IMR-90 (cell line): ENCODE measurements at regions not wholly inside any gene's neighbourhood (a gene's known extent, or its start where the extent isn't known, plus 50 kb on each side); places are given as distances from the start of the nearest gene placed in this dataset.

Source experiments
- ATAC-seq: fragments of 200-7000 bp; cut with Tn5 transposase; 2 replicates; pipeline ENCODE4 v1.9.1; 2020; ENCODE audit warnings: low read depth, mild to moderate bottlenecking, moderate library complexity
- BruUV-seq: library from RNA; stranded (reverse); fragments of 400-500 nt; replicated peaks from 2 replicates; lab custom pipeline; 2021; lab: Mats Ljungman, UMichigan
- CTCF ChIA-PET: fragments of 300-600 bp; formaldehyde crosslinking; extraction: SDS; loops from one replicate; lab custom pipeline; 2021; ENCODE audit warnings: antibody characterized with exemption; lab: Yijun Ruan, JAX
- POLR2A ChIA-PET: fragments of 300-600 bp; sonication (Branson Sonifier 250); formaldehyde crosslinking; loops from one replicate; lab custom pipeline; 2022; ENCODE audit warnings: antibody characterized with exemption; ENCODE audit not compliant: unreplicated experiment; lab: Charles Lee
- DNase-seq: peaks from one replicate; pipeline ENCODE4 v3.0.0; 2013
- H2AFZ ChIP-seq: replicated peaks from 2 replicates; pipeline ENCODE3; 2013; ENCODE audit warnings: low read length, mild to moderate bottlenecking; ENCODE audit not compliant: poor library complexity
- H2AK5ac ChIP-seq: 2 replicates; pipeline ENCODE4 v1.6.1; 2013; ENCODE audit warnings: low read depth, low read length, inconsistent platforms
- H2AK9ac ChIP-seq: replicated peaks from 2 replicates; pipeline ENCODE3; 2013; ENCODE audit warnings: mild to moderate bottlenecking, low read depth, low read length, moderate library complexity; ENCODE audit not compliant: poor library complexity
- H2BK120ac ChIP-seq: 2 replicates; pipeline ENCODE4 v1.6.1; 2013; ENCODE audit warnings: low read depth, low read length, inconsistent platforms
- H2BK15ac ChIP-seq: 3 replicates; pipeline ENCODE4 v1.6.1; 2013; ENCODE audit warnings: low read depth, low read length, inconsistent platforms
- H2BK20ac ChIP-seq: 2 replicates; pipeline ENCODE4 v1.6.1; 2013; ENCODE audit warnings: low read depth, mild to moderate bottlenecking, inconsistent platforms, low read length, moderate library complexity
- H2BK5ac ChIP-seq: 2 replicates; pipeline ENCODE4 v1.6.1; 2013; ENCODE audit warnings: mild to moderate bottlenecking, low read depth, low read length, inconsistent platforms; ENCODE audit not compliant: poor library complexity, severe bottlenecking
- H3K14ac ChIP-seq: replicated peaks from 2 replicates; pipeline ENCODE4 v1.6.1; 2013; ENCODE audit warnings: low read depth, low read length, inconsistent platforms
- H3K18ac ChIP-seq: 2 replicates; pipeline ENCODE4 v1.6.1; 2013; ENCODE audit warnings: low read depth, low read length, control low read depth
- H3K23ac ChIP-seq: 2 replicates; pipeline ENCODE4 v1.6.1; 2013; ENCODE audit warnings: low read depth, low read length, inconsistent platforms
- H3K27ac ChIP-seq: 2 replicates; pipeline ENCODE4 v1.5.1; 2013; ENCODE audit warnings: mild to moderate bottlenecking, control low read depth, low read length; ENCODE audit not compliant: insufficient read depth
- H3K27me3 ChIP-seq: 2 replicates; pipeline ENCODE4 v1.6.1; 2013; ENCODE audit warnings: low read length; ENCODE audit not compliant: control insufficient read depth, insufficient read depth
- H3K36me3 ChIP-seq: 2 replicates; pipeline ENCODE4 v1.6.1; 2013; ENCODE audit warnings: low read length, mixed read lengths; ENCODE audit not compliant: control insufficient read depth, insufficient read depth
- H3K4ac ChIP-seq: 2 replicates; pipeline ENCODE4 v1.6.1; 2013; ENCODE audit warnings: low read depth, low read length, inconsistent platforms
- H3K4me1 ChIP-seq: 2 replicates; pipeline ENCODE4 v1.6.1; 2013; ENCODE audit warnings: low read length, mixed read lengths; ENCODE audit not compliant: control insufficient read depth, insufficient read depth
- H3K4me2 ChIP-seq: 2 replicates; pipeline ENCODE4 v1.6.1; 2013; ENCODE audit warnings: low read depth, mild to moderate bottlenecking, control low read depth, low read length, moderate library complexity
- H3K4me3 ChIP-seq: 2 replicates; pipeline ENCODE4 v1.5.1; 2013; ENCODE audit warnings: low read depth, mild to moderate bottlenecking, control low read depth, low read length, moderate library complexity; ENCODE audit not compliant: insufficient read depth
- H3K56ac ChIP-seq: 2 replicates; pipeline ENCODE4 v1.6.1; 2013; ENCODE audit warnings: low read length, inconsistent platforms; ENCODE audit not compliant: insufficient read depth; ENCODE audit errors: extremely low read depth
- H3K79me1 ChIP-seq, 2 experiments: 2 replicates each; pipeline ENCODE4 v1.6.1; 2013; ENCODE audit warnings: low read length in 2 of 2, inconsistent platforms in 1 of 2, low read depth in 1 of 2
- H3K9ac ChIP-seq: 2 replicates; pipeline ENCODE4 v1.6.1; 2013; ENCODE audit warnings: low read depth, low read length, control low read depth
- H3K9me1 ChIP-seq: 2 replicates; pipeline ENCODE4 v1.6.1; 2013; ENCODE audit warnings: low read length, inconsistent platforms; ENCODE audit not compliant: insufficient read depth
- H3K9me3 ChIP-seq: 2 replicates; pipeline ENCODE4 v1.6.1; 2013; ENCODE audit warnings: low read length; ENCODE audit not compliant: control insufficient read depth, insufficient read depth
- H4K20me1 ChIP-seq: 2 replicates; pipeline ENCODE4 v1.6.1; 2013; ENCODE audit warnings: low read length, inconsistent platforms; ENCODE audit not compliant: insufficient read depth
- H4K5ac ChIP-seq: 2 replicates; pipeline ENCODE4 v1.6.1; 2013; ENCODE audit warnings: mild to moderate bottlenecking, low read depth, low read length, control low read depth
- H4K8ac ChIP-seq, 2 experiments: 2 replicates each; pipeline ENCODE4 v1.6.1; 2013; ENCODE audit warnings: low read depth in 2 of 2, low read length in 2 of 2, control low read depth in 1 of 2, inconsistent platforms in 1 of 2
- H4K91ac ChIP-seq: 2 replicates; pipeline ENCODE4 v1.6.1; 2013; ENCODE audit warnings: low read depth, low read length, inconsistent platforms; ENCODE audit not compliant: insufficient read depth
- BHLHE40 ChIP-seq: fragments of 150-350 bp; IDR thresholded peaks from 2 replicates; pipeline ENCODE4 v1.6.1; 2016; ENCODE audit warnings: mild to moderate bottlenecking, low read depth, low read length
- CEBPB ChIP-seq: IDR thresholded peaks from 2 replicates; pipeline ENCODE4 v1.6.1; 2012; ENCODE audit warnings: low read depth, low read length, improper control_type of control experiment
- CHD1 ChIP-seq: IDR thresholded peaks from 2 replicates; pipeline ENCODE4 v1.6.1; 2012; ENCODE audit warnings: low read depth, low read length, improper control_type of control experiment
- CTCF ChIP-seq: conservative IDR thresholded peaks from 2 replicates; pipeline ENCODE4 v1.5.1; 2012; ENCODE audit warnings: mild to moderate bottlenecking, low read depth, low read length, improper control_type of control experiment
- FOS ChIP-seq: fragments of 150-350 bp; IDR thresholded peaks from 2 replicates; pipeline ENCODE4 v1.6.1; 2016; ENCODE audit warnings: low read depth, low read length
- MAFK ChIP-seq: IDR thresholded peaks from 2 replicates; pipeline ENCODE4 v1.6.1; 2012; ENCODE audit warnings: low read depth, low read length, improper control_type of control experiment
- MAZ ChIP-seq: IDR thresholded peaks from 2 replicates; pipeline ENCODE4 v1.6.1; 2012; ENCODE audit warnings: low read depth, mild to moderate bottlenecking, low read length, improper control_type of control experiment, moderate library complexity, borderline replicate concordance
- MXI1 ChIP-seq: IDR thresholded peaks from 2 replicates; pipeline ENCODE4 v1.6.1; 2012; ENCODE audit warnings: low read depth, mild to moderate bottlenecking, low read length, moderate library complexity, borderline replicate concordance
- NFE2L2 ChIP-seq: fragments of 150-350 bp; IDR thresholded peaks from 2 replicates; pipeline ENCODE4 v1.6.1; 2016; ENCODE audit warnings: low read depth, mild to moderate bottlenecking, low read length
- POLR2A ChIP-seq: IDR thresholded peaks from 2 replicates; pipeline ENCODE4 v1.6.1; 2012; ENCODE audit warnings: mild to moderate bottlenecking, low read depth, low read length
- RAD21 ChIP-seq: IDR thresholded peaks from 2 replicates; pipeline ENCODE4 v1.6.1; 2012; ENCODE audit warnings: low read length, improper control_type of control experiment
- RCOR1 ChIP-seq: IDR thresholded peaks from 2 replicates; pipeline ENCODE4 v1.6.1; 2012; ENCODE audit warnings: mild to moderate bottlenecking, low read length, improper control_type of control experiment; ENCODE audit not compliant: insufficient replicate concordance
- RFX5 ChIP-seq: IDR thresholded peaks from 2 replicates; pipeline ENCODE4 v1.8.0; 2012; ENCODE audit warnings: low read depth, mild to moderate bottlenecking, low read length, moderate library complexity
- SMC3 ChIP-seq: fragments of 150-350 bp; IDR thresholded peaks from 2 replicates; pipeline ENCODE4 v1.6.1; 2016; ENCODE audit warnings: low read depth, mild to moderate bottlenecking, antibody characterized with exemption, low read length, moderate library complexity
- WGBS, 2 experiments: methylation state at CpG; one replicate each; pipeline versions ENCODE4 v1.1.5 to v1.1.7; 2013; ENCODE audit warnings: missing lambda C conversion rate in 2 of 2; ENCODE audit not compliant: insufficient read length in 1 of 2; ENCODE audit errors: extremely low coverage in 2 of 2; 5-methylcytosine and 5-hydroxymethylcytosine counted together
- dilution Hi-C: fragments of 300-500 bp; cut with HindIII; formaldehyde crosslinking; loops from one replicate; pipeline ENCODE4 v1.14.3; 2018; ENCODE audit warnings: low sequenced_read_pairs; ENCODE audit not compliant: unreplicated experiment
- in situ Hi-C: fragments of 300-500 bp; cut with MboI; formaldehyde crosslinking; loops from 3 replicates; pipeline ENCODE4 v1.14.3; 2019; ENCODE audit warnings: low sequenced_read_pairs, inconsistent platforms, mixed read lengths
- intact Hi-C: fragments of 100-400 bp; cut with micrococcal nuclease; formaldehyde crosslinking; loops from 2 replicates; pipeline ENCODE4 v1.10.0; 2022
- TF ChIP-seq, protein P1 (sequence below): fragments of 150-350 bp; IDR thresholded peaks from 2 replicates; pipeline ENCODE4 v1.6.1; 2016; ENCODE audit warnings: low read depth, mild to moderate bottlenecking, low read length, moderate library complexity, borderline replicate concordance
- TF ChIP-seq, protein P2 (sequence below): fragments of 150-350 bp; IDR thresholded peaks from 2 replicates; pipeline ENCODE4 v1.6.1; 2017; ENCODE audit warnings: mild to moderate bottlenecking, antibody characterized with exemption, low read length, low read depth

- CTCF ChIA-PET, result interaction anchor here (0.6 to 1.3 kb wide), 4 partner anchors 17 to 720 kb away, joined by 3 to 5 read pairs (median 4); no protein-coding TSS in a partner anchor
These were observed 75.6 kb upstream of the SLC12A2 start for GRCh38 chr5:128007939-128008338.

More at GRCh38 chr5:128007939-128008338, 75.6 kb upstream of the SLC12A2 start:
- no TSS peak for BruUV-seq
- H2AK5ac ChIP-seq, result no peak overlapping the region
- TF ChIP-seq CEBPB, result no peak
- TF ChIP-seq MXI1, result no peak
- TF ChIP-seq RAD21, result no peak
- TF ChIP-seq BHLHE40, result no peak
- TF ChIP-seq FOS, result no peak
- no peak for TF ChIP-seq SMC3
- no peak for TF ChIP-seq CTCF
- TF ChIP-seq MAFK, result no peak
- no peak for TF ChIP-seq NFE2L2
- TF ChIP-seq RCOR1, result no peak
- TF ChIP-seq CHD1, result no peak
- TF ChIP-seq, protein P1, sequence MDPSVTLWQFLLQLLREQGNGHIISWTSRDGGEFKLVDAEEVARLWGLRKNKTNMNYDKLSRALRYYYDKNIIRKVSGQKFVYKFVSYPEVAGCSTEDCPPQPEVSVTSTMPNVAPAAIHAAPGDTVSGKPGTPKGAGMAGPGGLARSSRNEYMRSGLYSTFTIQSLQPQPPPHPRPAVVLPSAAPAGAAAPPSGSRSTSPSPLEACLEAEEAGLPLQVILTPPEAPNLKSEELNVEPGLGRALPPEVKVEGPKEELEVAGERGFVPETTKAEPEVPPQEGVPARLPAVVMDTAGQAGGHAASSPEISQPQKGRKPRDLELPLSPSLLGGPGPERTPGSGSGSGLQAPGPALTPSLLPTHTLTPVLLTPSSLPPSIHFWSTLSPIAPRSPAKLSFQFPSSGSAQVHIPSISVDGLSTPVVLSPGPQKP, result no peak
- TF ChIP-seq, protein P2, sequence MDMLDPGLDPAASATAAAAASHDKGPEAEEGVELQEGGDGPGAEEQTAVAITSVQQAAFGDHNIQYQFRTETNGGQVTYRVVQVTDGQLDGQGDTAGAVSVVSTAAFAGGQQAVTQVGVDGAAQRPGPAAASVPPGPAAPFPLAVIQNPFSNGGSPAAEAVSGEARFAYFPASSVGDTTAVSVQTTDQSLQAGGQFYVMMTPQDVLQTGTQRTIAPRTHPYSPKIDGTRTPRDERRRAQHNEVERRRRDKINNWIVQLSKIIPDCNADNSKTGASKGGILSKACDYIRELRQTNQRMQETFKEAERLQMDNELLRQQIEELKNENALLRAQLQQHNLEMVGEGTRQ, result no peak
- no peak for TF ChIP-seq MAZ
- TF ChIP-seq POLR2A, result no peak
- TF ChIP-seq RFX5, result no peak
- H3K18ac ChIP-seq, result no peak overlapping the region
- H3K14ac ChIP-seq, result no peak overlapping the region
- H2AFZ ChIP-seq, result no peak overlapping the region
- intact Hi-C loops (no loop called here), in situ Hi-C loops (no loop called here), dilution Hi-C loops (no loop called here)
- H3K4me3 ChIP-seq, result no peak overlapping the region
- no peak overlapping the region for H4K5ac ChIP-seq
- H3K4me1 ChIP-seq, result no peaks in the 10 kb centered on the region
- H4K20me1 ChIP-seq, result no peaks in the 10 kb centered on the region
- no peak overlapping the region for H3K56ac ChIP-seq
- no CpG with 5 or more reads among the region's 2 CpGs for WGBS, 2 experiments
- no peak overlapping the region for H3K4ac ChIP-seq
- H3K9me1 ChIP-seq, result no peaks in the 10 kb centered on the region
- ATAC-seq (no peak), DNase-seq (peak; percentile 17)
- H3K9ac ChIP-seq, result no peak overlapping the region
- no peak overlapping the region for H3K27ac ChIP-seq
- no peaks in the 10 kb centered on the region for H3K79me1 ChIP-seq
- H4K91ac ChIP-seq, result no peak overlapping the region
- H2BK5ac ChIP-seq, result no peak overlapping the region
- H3K36me3 ChIP-seq, result no peaks in the 10 kb centered on the region
- H4K8ac ChIP-seq, result no peak overlapping the region
- H2BK15ac ChIP-seq, result no peak overlapping the region
- H3K27me3 ChIP-seq, result no peaks in the 10 kb centered on the region
- no peak overlapping the region for H2BK120ac ChIP-seq
- POLR2A ChIA-PET, result no interaction called here
- no peak overlapping the region for H3K23ac ChIP-seq
- H3K9me3 ChIP-seq, result no peaks in the 10 kb centered on the region
- no peak overlapping the region for H2AK9ac ChIP-seq
- H2BK20ac ChIP-seq, result no peak overlapping the region
- H3K4me2 ChIP-seq, result no peak overlapping the region
